GM21786 (cell line): ENCODE measurements at regions not wholly inside any gene's neighbourhood (a gene's known extent, or its start where the extent isn't known, plus 50 kb on each side); places are given as distances from the start of the nearest gene placed in this dataset.
"Not testable (repeated sequence)": the region's sequence is repeated elsewhere in the genome, so short reads cannot be mapped to it uniquely, and the experiment has no call there.

ENCODE experiments used
- ATAC-seq: cut with Tn5 transposase; IDR thresholded peaks from one replicate; pipeline ENCODE4 v1.9.1; 2021; ENCODE audit not compliant: unreplicated experiment

DNA sequence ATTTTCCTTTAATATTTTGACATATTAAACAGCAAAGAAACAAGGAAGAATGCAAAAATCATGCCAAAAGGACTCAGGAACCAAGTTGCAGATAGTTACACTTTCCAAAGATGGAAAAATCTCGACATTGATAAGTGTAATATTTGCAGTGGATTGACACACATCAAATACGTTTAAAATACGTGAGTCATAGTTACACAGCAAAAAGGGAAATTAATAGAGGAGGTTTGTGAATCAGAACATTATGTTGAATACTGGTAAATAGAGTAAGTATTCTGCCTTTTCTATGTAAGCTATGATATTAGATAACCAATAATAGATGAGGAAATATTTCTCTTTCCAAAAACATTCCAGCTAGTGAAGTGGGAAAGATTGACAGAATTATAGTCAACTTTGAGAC lies 1761.3 kb upstream of the IGFBP7 start:
- ATAC-seq: no peak

DNA sequence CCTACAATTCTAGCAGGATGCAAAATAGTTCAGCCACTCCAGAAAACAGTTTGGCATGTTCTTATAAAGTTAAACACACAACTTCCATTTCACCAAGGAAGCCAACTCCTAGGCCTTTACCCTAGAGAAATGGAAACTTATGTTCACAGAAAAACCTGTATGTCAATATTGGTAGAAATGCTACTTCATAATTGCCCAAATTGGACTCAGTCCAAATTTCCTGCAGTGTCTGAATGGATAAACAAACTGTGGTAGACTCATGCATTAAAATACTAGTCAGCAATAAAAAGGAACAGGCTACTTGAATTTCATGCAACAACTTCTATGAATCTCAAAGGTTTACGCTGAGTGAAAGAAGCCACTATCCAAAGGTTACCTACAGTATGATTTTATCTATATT lies 1738.8 kb upstream of the IGFBP7 start:
- ATAC-seq: no peak

GRCh38 chr4:58843455-58843854 lies 1733.3 kb upstream of the IGFBP7 start:
- no peak for ATAC-seq

GRCh38 chr4:58833126-58833525 lies 1722.9 kb upstream of the IGFBP7 start:
- no peak for ATAC-seq

DNA sequence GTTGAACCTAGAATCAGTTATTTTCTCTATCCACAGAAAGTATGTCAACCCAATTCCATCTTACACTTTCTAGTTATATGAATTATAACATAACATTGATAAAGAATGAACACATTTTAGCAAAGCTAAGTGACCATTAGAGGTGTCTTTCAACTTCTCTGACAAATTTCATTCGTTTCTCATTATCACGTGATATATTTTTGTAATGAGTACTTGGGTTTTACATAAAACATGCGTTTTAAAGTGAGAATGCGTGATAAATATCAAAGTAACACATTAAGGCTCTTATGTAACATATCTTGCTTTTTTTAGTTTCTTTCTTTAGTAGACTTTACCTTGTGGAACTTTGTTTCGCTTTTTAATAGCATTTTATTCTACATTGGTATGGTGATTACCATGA lies 1715.1 kb upstream of the IGFBP7 start:
- no peak for ATAC-seq

- not testable (repeated sequence) for ATAC-seq
Observed at GRCh38 chr4:58818560-58818959, 1708.4 kb upstream of the IGFBP7 start.

DNA sequence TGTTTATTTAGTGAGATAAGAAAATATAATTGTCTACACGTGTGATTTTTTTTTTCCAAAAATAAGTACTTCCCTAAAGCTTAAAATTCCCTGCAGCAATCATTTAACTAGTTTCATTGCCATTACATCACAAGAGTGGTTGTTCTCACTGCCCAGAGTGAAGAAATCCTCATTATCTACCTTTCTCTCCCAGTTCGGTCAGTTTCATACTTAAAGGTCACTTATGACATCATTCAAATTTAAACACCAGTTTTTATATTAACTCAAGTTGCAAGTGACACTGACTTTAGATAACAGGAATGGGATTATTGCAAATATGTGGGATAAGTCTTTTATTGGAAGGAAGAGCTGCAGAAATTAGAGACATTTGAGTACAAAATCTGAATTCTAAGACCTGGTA lies 1699.8 kb upstream of the IGFBP7 start:
- no peak for ATAC-seq

- ATAC-seq: no peak
Observed at GRCh38 chr4:58809366-58809765, 1699.2 kb upstream of the IGFBP7 start.

- no peak for ATAC-seq
Observed at GRCh38 chr4:58808817-58809216, 1698.6 kb upstream of the IGFBP7 start.

DNA sequence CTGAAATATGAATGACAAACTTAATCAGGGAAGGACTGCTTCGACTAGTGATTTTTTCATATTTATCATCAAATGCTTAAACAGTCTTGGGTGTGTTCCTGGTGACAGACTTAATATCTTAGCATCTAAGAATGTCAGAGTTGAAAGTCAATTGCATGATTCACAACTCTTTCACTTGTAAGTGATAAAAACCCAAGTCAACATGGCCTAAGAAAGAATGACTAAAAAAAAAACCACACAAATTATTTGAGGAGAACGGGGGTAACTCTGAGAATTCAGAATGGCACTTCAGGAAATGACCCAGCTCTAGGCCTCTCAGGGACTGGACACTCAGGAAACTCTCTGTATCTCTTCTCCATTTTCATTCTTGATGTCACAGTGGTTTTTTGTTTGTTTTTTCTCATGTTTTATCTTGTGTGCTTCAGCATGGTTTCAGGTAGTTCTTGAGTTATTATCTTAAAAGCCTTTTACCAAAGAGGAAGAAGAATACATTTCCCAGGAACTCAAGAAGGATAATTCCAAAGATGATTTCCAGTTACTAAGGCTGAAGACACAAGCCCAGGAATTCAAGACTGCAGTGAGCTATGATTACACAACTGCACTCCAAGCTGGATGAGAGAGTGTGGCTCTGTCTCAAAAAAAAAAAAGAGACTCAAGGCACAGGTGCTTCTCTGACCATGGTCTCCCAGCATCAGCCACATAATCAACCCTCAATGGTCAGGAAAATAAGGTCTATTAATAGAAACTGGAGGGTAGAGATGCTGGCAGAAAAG lies 1697.8 kb upstream of the IGFBP7 start:
- no peak for ATAC-seq

DNA sequence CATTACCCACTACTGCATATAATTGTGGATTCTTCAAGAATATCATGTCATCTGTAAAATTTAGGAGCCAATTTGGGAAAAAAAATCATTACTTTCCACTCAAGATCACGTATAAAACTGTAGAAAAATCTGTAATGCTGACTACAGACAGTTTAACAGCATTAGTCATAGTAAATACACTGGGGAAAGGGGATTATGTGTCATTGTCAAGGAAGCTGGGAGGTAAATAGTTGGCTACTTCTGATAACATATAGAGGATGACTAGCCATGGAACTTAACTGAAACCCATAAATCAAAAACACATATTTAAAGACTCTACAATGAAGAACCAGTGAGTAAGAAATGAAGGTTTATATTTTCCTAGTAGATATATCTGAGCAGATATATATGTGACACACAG lies 1666.4 kb upstream of the IGFBP7 start:
- no peak for ATAC-seq

DNA sequence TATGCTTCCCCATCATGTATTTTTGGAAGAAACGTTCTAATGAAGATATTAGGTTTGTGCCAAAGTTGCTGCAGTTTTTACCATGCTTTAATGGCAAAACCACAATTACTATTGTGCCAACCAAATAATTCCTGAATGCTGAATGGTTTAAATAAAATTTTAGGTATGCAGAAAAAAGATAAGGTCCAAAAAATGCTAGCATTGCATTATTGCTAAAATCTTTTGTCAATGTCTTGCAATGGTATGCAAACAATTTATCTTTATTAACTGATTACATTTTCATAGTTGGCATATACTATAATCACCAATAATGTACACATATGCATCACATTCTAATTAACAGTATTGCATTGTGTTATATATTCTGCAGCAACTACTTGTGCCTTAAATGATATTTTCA lies 1657.4 kb upstream of the IGFBP7 start:
- ATAC-seq: no peak

DNA sequence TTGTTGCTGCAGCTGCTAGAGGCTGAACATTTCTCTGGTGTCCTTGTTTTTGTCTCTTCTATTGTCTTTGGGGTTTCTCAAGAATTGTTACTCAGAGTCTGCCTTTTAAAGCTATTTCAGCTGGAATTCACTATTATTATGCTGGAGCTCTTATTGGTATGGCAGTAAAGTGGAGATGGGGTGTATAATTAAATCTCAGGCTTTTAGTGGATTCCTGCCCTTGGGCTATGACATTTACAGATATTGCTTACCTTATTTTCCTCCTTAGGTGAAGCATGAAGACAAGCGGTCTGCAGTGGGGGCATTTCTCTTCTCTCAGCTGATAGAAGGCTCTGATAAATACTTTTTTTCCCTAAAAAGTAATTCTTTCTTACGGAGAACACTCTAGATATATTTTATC lies 1656.6 kb upstream of the IGFBP7 start:
- ATAC-seq: no peak

- no peak for ATAC-seq
Observed at GRCh38 chr4:58761563-58761962, 1651.4 kb upstream of the IGFBP7 start.

DNA sequence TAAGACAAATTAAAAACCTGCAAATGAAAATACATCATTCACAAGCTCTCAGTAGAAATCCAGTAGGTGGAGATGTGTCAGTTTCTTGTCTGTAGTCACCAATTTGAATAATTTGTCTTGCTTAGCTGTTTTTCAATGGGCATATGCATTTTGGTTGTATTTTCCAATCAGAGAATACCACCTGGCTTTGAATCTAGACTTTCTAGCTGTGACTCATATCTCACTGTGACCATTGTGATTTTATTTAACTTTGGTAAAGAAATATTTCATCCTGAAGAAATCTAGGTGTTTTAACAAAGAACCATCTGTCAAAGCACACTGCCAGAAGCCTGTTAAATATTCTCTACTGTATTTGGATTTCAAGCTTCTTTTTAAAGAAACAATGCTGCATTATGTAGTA lies 1650.6 kb upstream of the IGFBP7 start:
- no peak for ATAC-seq

- no peak for ATAC-seq
Observed at GRCh38 chr4:58760100-58760499, 1649.9 kb upstream of the IGFBP7 start.

GRCh38 chr4:58749206-58749605 lies 1639.0 kb upstream of the IGFBP7 start:
- no peak for ATAC-seq

- ATAC-seq: no peak
Observed at GRCh38 chr4:58740897-58741296, 1630.7 kb upstream of the IGFBP7 start.

DNA sequence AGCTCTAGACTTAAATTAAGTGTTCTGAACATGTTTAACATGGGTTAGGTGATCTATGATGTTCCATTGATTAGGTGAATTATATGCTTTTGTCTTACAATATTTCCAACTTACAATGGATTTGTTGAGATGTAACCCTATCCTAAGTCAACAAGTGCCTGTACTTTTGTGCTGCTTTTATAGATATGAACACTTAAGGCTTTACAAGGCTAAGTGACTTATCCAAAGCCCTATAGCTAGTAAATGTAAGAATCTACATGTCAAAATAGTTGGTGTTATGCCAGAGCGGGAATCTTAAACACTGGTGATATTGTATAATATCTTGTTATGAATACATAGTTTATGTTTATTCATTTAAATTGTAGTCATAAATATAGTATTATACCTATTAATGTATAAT lies 1629.1 kb upstream of the IGFBP7 start:
- no peak for ATAC-seq

GRCh38 chr4:58738375-58738774 lies 1628.2 kb upstream of the IGFBP7 start:
- ATAC-seq: no peak

- ATAC-seq: peak; percentile 54
Observed at GRCh38 chr4:58734030-58734674, 1624.0 kb upstream of the IGFBP7 start.

DNA sequence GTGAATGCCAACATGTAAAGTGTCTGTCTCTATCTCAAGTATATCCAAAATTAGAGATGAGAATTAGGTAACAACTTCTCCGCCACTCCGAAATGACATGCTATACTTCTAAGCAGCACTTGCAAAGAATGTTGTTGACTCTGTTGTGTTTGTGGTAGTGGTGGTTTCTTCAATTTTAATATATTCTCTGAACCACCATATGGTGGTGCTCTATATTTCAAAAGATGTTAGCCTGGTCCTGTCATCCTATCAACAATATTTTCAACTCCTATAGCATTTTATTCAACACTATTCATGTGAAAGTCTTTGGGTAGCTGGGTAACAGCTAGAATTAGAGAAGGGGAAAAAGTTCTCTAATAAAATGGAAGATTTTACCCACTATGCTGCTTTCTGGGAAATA lies 1622.8 kb upstream of the IGFBP7 start:
- no peak for ATAC-seq

DNA sequence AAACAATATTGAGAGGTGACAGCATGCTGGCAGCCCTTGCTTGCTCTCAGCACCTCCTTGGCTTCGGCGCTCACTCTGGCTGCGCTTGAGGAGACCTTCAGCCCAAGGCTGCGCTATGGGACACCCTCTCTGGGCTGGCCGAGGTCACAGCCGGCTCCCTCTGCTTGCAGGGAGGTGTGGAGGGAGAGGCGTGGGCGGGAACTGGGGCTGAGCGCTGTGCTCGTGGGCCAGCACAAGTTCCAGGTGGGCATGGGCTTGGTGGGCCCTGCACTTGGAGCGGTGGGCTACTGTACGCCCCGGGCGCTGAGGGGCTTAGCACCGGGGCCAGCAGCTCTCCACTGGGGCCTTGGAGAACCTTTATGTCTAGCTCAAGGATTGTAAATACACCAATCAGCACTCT lies 1613.8 kb upstream of the IGFBP7 start:
- no peak for ATAC-seq
